ENCODE measurements at regions not wholly inside any gene's neighbourhood (a gene's known extent, or its start where the extent isn't known, plus 50 kb on each side); places are given as distances from the start of the nearest gene placed in this dataset.

- TF ChIP-seq TCF12 (IDR thresholded peaks at IDR 0.05) (no peak), CTCF (IDR thresholded peaks at IDR 0.05) (no peak), RXRA (IDR thresholded peaks at IDR 0.05; ENCODE audit: borderline replicate concordance, low read depth) (no peak), ZBTB33 (IDR thresholded peaks at IDR 0.05; ENCODE audit: borderline replicate concordance, low read depth) (no peak)
Observed at GRCh38 chr3:101972430-101973162, 123.3 kb downstream of the NFKBIZ start.
